Transverse colon (tissue), 3 donors: ENCODE measurements at regions not wholly inside any gene's neighbourhood (a gene's known extent, or its start where the extent isn't known, plus 50 kb on each side); places are given as distances from the start of the nearest gene placed in this dataset.

Experiments
- EP300 ChIP-seq: sonication (generic); formaldehyde crosslinking; IDR thresholded peaks from one replicate; pipeline ENCODE4 v1.6.1; 2017; ENCODE audit warnings: antibody characterized with exemption, low read depth
- TF ChIP-seq, protein P1 (sequence below), 5 experiments: fragments of 200-600 bp in 3 of 5; fragments of 450-650 bp in 2 of 5; sonication (generic) in 3 of 5; IDR thresholded peaks; 1 replicate in 2 of 5; 2 replicates in 3 of 5; pipeline ENCODE4 v1.5.1; 2016 to 2017; ENCODE audit warnings: antibody characterized with exemption in 5 of 5, inconsistent platforms in 3 of 5, mild to moderate bottlenecking in 2 of 5, moderate library complexity in 1 of 5

DNA sequence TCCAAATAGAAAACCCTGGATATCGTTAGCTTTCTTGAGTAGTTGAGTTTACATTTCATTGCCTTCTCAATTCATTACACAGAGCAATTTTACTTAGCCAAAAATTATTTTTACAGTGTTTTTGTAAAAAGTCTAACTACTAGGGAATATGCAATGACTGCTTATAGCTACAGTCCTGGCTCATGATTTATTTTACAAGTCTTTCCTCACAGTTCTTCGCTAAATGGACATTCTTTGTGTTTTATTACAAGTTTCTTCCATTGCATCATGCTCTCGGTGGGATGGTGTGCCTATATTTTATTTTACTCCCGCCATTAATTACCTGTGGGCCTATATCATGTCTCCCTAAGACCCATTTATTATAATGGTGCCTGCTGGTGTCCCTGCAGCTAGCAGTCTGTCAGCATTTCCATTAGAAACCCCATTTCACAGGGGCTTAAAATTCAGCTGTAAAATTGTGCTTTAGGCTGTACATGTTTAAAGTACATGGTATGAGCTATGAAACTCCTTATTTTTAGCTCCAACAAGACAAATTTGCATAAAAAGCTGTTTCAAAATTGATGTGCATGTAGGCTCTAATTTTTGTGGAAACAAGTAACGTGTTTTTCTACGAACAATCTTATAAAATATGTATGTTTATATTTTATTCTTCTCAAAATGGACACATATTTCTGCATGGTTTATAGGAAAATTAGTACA, 227.4 kb downstream of the SLC7A11 start:
- TF ChIP-seq, protein P1, sequence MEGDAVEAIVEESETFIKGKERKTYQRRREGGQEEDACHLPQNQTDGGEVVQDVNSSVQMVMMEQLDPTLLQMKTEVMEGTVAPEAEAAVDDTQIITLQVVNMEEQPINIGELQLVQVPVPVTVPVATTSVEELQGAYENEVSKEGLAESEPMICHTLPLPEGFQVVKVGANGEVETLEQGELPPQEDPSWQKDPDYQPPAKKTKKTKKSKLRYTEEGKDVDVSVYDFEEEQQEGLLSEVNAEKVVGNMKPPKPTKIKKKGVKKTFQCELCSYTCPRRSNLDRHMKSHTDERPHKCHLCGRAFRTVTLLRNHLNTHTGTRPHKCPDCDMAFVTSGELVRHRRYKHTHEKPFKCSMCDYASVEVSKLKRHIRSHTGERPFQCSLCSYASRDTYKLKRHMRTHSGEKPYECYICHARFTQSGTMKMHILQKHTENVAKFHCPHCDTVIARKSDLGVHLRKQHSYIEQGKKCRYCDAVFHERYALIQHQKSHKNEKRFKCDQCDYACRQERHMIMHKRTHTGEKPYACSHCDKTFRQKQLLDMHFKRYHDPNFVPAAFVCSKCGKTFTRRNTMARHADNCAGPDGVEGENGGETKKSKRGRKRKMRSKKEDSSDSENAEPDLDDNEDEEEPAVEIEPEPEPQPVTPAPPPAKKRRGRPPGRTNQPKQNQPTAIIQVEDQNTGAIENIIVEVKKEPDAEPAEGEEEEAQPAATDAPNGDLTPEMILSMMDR (IDR thresholded peaks at IDR 0.05), result no peak
- no peak for TF ChIP-seq EP300
